ENCODE measurements at regions not wholly inside any gene's neighbourhood (a gene's known extent, or its start where the extent isn't known, plus 50 kb on each side); places are given as distances from the start of the nearest gene placed in this dataset.

- no peak for TF ChIP-seq REST (IDR thresholded peaks at IDR 0.05; ENCODE audit: insufficient read depth in 1 of 2, low read depth in 2 of 2, low read length in 2 of 2)
- TF ChIP-seq TAF1 (IDR thresholded peaks at IDR 0.05; ENCODE audit: borderline replicate concordance, insufficient read depth, low read length), result no peak
- TF ChIP-seq SIN3A (IDR thresholded peaks at IDR 0.05; ENCODE audit: borderline replicate concordance, insufficient read depth, low read length), result no peak
- TF ChIP-seq POLR2AphosphoS5 (IDR thresholded peaks at IDR 0.05; ENCODE audit: low read depth, low read length), result no peak
- TF ChIP-seq FOXP2 (optimal IDR thresholded peaks at IDR 0.05; ENCODE audit: borderline replicate concordance, extremely low read depth, extremely low read length, insufficient read depth), result no peak
Measured at GRCh38 chr5:67647772-67648171, 451.2 kb upstream of the CD180 start.

Data from PFSK-1 (cell line).